GM20000 (cell line): ENCODE measurements at regions not wholly inside any gene's neighbourhood (a gene's known extent, or its start where the extent isn't known, plus 50 kb on each side); places are given as distances from the start of the nearest gene placed in this dataset.

Source experiments
- DNase-seq: peaks from one replicate; pipeline ENCODE4 v3.0.0; 2012; ENCODE audit warnings: low spot score
- TF ChIP-seq, protein P1 (sequence below): IDR thresholded peaks from 2 replicates; pipeline ENCODE4 v1.5.1; 2012; ENCODE audit warnings: mild to moderate bottlenecking, control low read depth; ENCODE audit errors: extremely low read depth, missing control alignments

DNA sequence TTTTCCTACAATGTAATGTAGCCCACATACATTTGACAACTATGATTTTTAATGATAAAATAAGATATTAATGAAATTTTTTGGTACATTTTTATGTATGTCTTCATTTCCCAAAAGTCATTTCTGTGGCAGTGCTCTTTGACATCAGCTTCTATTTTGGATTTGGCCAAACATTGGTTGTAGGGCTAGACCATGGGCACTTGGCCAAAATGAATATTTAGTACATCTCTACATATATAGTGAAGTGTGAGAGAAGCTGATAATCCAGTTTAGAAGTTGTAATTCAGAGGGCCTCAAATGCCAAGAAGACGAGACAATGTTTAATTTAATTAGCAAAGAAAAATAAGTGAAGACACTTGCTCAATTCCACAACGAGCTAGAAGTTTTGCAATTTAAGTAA, 724.9 kb upstream of the SOX9 start:
- TF ChIP-seq, protein P1, sequence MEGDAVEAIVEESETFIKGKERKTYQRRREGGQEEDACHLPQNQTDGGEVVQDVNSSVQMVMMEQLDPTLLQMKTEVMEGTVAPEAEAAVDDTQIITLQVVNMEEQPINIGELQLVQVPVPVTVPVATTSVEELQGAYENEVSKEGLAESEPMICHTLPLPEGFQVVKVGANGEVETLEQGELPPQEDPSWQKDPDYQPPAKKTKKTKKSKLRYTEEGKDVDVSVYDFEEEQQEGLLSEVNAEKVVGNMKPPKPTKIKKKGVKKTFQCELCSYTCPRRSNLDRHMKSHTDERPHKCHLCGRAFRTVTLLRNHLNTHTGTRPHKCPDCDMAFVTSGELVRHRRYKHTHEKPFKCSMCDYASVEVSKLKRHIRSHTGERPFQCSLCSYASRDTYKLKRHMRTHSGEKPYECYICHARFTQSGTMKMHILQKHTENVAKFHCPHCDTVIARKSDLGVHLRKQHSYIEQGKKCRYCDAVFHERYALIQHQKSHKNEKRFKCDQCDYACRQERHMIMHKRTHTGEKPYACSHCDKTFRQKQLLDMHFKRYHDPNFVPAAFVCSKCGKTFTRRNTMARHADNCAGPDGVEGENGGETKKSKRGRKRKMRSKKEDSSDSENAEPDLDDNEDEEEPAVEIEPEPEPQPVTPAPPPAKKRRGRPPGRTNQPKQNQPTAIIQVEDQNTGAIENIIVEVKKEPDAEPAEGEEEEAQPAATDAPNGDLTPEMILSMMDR = no peak
- DNase-seq = no peak

DNA sequence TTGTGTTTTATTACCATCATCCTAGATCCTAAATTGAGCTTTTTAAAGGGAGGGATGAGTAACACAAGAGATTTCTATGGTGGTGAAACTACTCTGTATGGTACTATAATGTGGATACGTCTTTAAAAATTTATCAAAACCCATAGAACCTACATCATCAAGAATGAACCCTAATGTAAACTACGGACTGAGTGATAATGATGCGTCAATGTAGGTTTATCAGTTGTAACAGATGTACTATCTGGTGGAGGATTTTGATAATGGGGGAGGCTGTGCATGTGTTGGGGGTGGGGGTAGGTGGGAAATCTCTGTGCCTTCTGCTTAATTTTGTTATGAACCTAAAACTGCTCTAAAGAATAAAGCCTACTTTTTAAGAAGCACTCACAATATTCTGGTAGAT, 724.1 kb upstream of the SOX9 start:
- no peak for DNase-seq
- TF ChIP-seq, protein P1 = no peak

DNA sequence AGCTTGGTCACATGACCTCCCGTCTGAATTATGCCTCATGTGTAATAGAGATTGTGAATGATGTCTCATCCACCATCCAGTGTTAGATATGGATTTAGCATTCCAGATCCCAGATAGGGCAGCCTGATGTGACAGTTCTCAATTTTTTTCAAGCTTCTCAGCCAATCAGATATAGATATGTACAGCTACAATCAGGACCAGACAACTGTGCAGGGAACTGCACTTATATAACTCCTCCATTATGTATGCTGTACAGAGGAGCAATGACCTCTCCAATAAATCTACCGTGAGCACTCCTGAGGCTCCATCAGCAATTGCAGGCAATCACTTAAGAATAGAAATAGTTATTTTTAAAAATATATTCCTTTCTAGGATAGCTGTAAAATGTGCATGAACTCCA, 722.8 kb upstream of the SOX9 start:
- DNase-seq = no peak
- TF ChIP-seq, protein P1 = no peak

DNA sequence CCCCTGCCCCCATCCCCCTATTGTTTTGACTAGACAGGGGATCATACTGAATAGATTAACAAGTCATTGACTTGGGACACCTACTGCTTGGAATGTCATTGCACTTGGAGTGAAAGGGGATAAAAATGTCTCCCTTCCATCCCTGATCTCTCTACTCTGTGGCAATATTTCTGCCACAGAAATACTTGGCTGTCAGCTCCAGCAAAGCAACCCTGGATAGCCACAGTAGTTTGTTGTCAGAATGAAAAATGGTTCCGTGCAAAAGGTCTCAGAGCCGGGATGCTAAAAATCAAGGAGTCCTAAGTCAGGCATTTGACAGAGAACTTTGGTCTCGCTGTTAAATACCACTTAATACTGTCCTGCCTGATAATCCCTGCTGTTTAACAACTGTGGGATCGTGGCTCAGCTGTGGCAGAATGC, 722.0 kb upstream of the SOX9 start:
- TF ChIP-seq, protein P1 = no peak
- DNase-seq = no peak

DNA sequence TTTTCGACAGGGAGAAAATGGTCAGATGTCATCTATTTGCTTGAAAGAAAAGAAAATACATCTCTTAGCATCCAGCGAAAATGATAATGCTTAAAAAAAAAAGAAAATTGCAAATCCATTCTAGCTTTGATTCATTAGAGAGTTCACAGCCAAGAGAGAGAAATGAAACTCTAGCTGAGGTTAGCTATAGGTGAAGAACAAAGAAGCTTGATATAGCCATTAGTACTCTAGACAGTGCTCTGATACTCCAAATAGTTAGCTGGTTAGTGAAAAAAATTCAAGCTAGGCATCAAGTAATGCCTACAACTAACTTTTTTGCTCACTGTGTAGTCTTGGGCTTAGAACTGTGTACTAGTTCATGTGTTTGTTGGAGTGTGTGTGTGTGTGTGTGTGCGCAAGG, 721.6 kb upstream of the SOX9 start:
- TF ChIP-seq, protein P1 = no peak
- no peak for DNase-seq

DNA sequence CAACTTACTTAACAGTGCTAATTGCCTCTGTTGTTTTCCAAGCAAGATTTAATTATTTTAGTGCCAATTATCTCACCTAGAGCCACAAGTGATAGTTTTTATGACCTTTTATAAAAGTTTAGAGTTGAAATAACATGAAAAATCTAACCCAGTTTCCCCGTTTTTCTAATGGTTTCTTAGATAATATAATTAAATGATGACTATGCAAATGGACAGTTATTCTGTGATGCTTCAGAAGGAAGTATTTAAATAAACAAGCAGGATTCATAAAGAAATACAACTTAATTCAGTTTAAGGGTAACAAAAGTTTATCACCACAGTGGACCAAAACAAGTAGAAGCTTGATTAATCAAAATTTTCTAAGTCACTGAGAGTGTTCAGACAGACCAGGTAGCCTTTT, 721.2 kb upstream of the SOX9 start:
- no peak for DNase-seq
- TF ChIP-seq, protein P1 = no peak

DNA sequence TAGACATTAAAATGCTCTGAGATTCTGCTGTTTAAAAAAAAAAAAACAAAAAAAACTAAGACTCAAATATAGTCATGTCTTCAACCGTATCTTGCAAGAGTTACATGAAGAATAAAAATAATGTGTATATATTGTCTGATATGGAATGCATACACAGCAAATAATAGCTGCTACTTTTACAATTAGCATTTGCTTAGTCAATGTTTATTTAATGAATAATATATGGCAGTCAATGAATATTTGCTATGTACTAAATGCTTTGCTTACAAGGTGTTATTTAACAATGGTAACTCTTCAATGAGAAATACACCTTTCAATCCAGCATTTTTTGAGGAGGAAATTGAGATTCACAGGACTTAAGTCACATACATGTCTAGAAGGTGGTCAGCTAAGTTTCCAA, 718.8 kb upstream of the SOX9 start:
- DNase-seq = no peak
- TF ChIP-seq, protein P1 = no peak
